ENCODE measurements at regions not wholly inside any gene's neighbourhood (a gene's known extent, or its start where the extent isn't known, plus 50 kb on each side); places are given as distances from the start of the nearest gene placed in this dataset.
A peak's percentile ranks its signal among the peaks of the same experiment; 100 is the strongest.

- Mint-ChIP-seq H3K4me1 (no peaks in the 10 kb centered on the region), H3K27ac (no peak overlapping the region), H3K4me3 (no peak overlapping the region), H3K36me3 (ENCODE audit: low read depth) (peaks cover 53% of the 10 kb centered on the region), H3K27me3 (ENCODE audit: insufficient read depth, low read depth, poor library complexity) (peaks cover 2% of the 10 kb centered on the region), H3K9me3 (peaks cover 97% of the 10 kb centered on the region)
- H3K27me3 ChIP-seq (ENCODE audit: insufficient read depth): no peaks in the 10 kb centered on the region
- ATAC-seq: no peak
- 0 out of 2 replicates have a peak, but pooled peaks cover 3% of the 10 kb centered on the region for H3K4me1 ChIP-seq (ENCODE audit: insufficient read depth)
- H3K4me3 ChIP-seq: no peak overlapping the region
- no peak overlapping the region for H3K27ac ChIP-seq (ENCODE audit: low read depth)
- H4K20me1 ChIP-seq (replicated peaks; ENCODE audit: insufficient read depth): no peaks in the 10 kb centered on the region
- no peak overlapping the region for H2AFZ ChIP-seq
- DNase-seq (ENCODE audit: low spot score): peak; percentile 56
- H3K9me2 ChIP-seq (ENCODE audit: insufficient read depth): peaks cover 4% of the 10 kb centered on the region; the same call in 1 of the 2 replicates
- no peaks in the 10 kb centered on the region for H3F3A ChIP-seq (replicated peaks; ENCODE audit: low read depth)
- H3K36me3 ChIP-seq (ENCODE audit: insufficient read depth): peaks cover 3% of the 10 kb centered on the region; the same call in 1 of the 2 replicates
- H3K4me2 ChIP-seq: no peak overlapping the region
- no peaks in the 10 kb centered on the region for H3K79me2 ChIP-seq (replicated peaks; ENCODE audit: insufficient read depth)
- no peak for TF ChIP-seq EZH2 (IDR thresholded peaks at IDR 0.05; ENCODE audit: low read depth, unreplicated experiment)
- TF ChIP-seq ZNF114 (CRISPR knock-in tag; IDR thresholded peaks at IDR 0.05): no peak
- no peak for TF ChIP-seq POLR2AphosphoS5 (IDR thresholded peaks at IDR 0.05; ENCODE audit: low read depth)
- TF ChIP-seq ZNF331 (CRISPR knock-in tag; IDR thresholded peaks at IDR 0.05; ENCODE audit: low read depth): no peak
- no peak for TF ChIP-seq STAT1 (IDR thresholded peaks at IDR 0.05; ENCODE audit: unreplicated experiment)
Measured at GRCh38 chr12:127143020-127143419, 1124.0 kb upstream of the TMEM132C start.

- peaks cover 82% of the 10 kb centered on the region for H3K9me3 Mint-ChIP-seq
- H3F3A ChIP-seq (replicated peaks; ENCODE audit: low read depth): no peaks in the 10 kb centered on the region
- ATAC-seq (no peak), DNase-seq (ENCODE audit: low spot score) (no peak)
- H3K4me1 Mint-ChIP-seq: no peaks in the 10 kb centered on the region
- peaks cover 4% of the 10 kb centered on the region; the same call in 1 of the 2 replicates for H3K9me2 ChIP-seq (ENCODE audit: insufficient read depth)
- H3K4me3 Mint-ChIP-seq: no peak overlapping the region
- H3K4me2 ChIP-seq: no peak overlapping the region
- H3K27me3 Mint-ChIP-seq (ENCODE audit: insufficient read depth, low read depth, poor library complexity): no peaks in the 10 kb centered on the region
- no peaks in the 10 kb centered on the region; the same call in 1 of the 2 replicates for H3K36me3 ChIP-seq (ENCODE audit: insufficient read depth)
- H2AFZ ChIP-seq: no peak overlapping the region
- H3K27me3 ChIP-seq (ENCODE audit: insufficient read depth): no peaks in the 10 kb centered on the region
- no peak overlapping the region for H3K4me3 ChIP-seq
- H3K36me3 Mint-ChIP-seq (ENCODE audit: low read depth): peaks cover 44% of the 10 kb centered on the region
- no peak overlapping the region for H3K27ac Mint-ChIP-seq
- 0 out of 2 replicates have a peak, but pooled peaks cover 3% of the 10 kb centered on the region for H3K4me1 ChIP-seq (ENCODE audit: insufficient read depth)
- no peaks in the 10 kb centered on the region for H3K79me2 ChIP-seq (replicated peaks; ENCODE audit: insufficient read depth)
- no peaks in the 10 kb centered on the region for H4K20me1 ChIP-seq (replicated peaks; ENCODE audit: insufficient read depth)
- no peak overlapping the region for H3K27ac ChIP-seq (ENCODE audit: low read depth)
- TF ChIP-seq CTCF (conservative IDR thresholded peaks at IDR 0.05; ENCODE audit: low read depth in 2 of 2) (no peak), CREB1 (CRISPR knock-in tag; IDR thresholded peaks at IDR 0.05; ENCODE audit: low read depth) (no peak), ZNF331 (CRISPR knock-in tag; IDR thresholded peaks at IDR 0.05; ENCODE audit: low read depth) (no peak), EZH2phosphoT487 (IDR thresholded peaks at IDR 0.05; ENCODE audit: unreplicated experiment) (no peak), ZNF114 (CRISPR knock-in tag; IDR thresholded peaks at IDR 0.05) (no peak), ZNF462 (CRISPR knock-in tag; IDR thresholded peaks at IDR 0.05) (no peak), NANOG (IDR thresholded peaks at IDR 0.05; ENCODE audit: borderline replicate concordance) (no peak), STAT1 (IDR thresholded peaks at IDR 0.05; ENCODE audit: unreplicated experiment) (no peak), JUNB (IDR thresholded peaks at IDR 0.05; ENCODE audit: unreplicated experiment) (no peak)
Measured at GRCh38 chr12:127144770-127145169, 1122.2 kb upstream of the TMEM132C start.
